Fibroblast of lung (primary cell): ENCODE measurements at regions not wholly inside any gene's neighbourhood (a gene's known extent, or its start where the extent isn't known, plus 50 kb on each side); places are given as distances from the start of the nearest gene placed in this dataset.

Experiments
- CTCF ChIP-seq, 2 donors: IDR thresholded peaks in 1 of 2; conservative IDR thresholded peaks in 1 of 2; 1 replicate in 1 of 2; 2 replicates in 1 of 2; pipeline ENCODE4 v1.5.1; 2011 to 2012; ENCODE audit warnings: low read length in 2 of 2, control low read depth in 1 of 2, inconsistent platforms in 1 of 2, low read depth in 1 of 2, mild to moderate bottlenecking in 1 of 2
- EZH2 ChIP-seq: IDR thresholded peaks from 2 replicates; pipeline ENCODE4 v1.5.1; 2012; ENCODE audit warnings: low read length, control low read depth, mild to moderate bottlenecking; ENCODE audit errors: missing control alignments

- TF ChIP-seq CTCF (conservative IDR thresholded peaks at IDR 0.05 in 1 of 2, IDR thresholded peaks at IDR 0.05 in 1 of 2; ENCODE audit: low read depth in 1 of 2, low read length in 2 of 2) (no peak), EZH2 (no peak)
Observed at GRCh38 chr6:74208239-74208638, 512.2 kb downstream of the CD109 start.
